GM12878 (cell line): ENCODE measurements at regions not wholly inside any gene's neighbourhood (a gene's known extent, or its start where the extent isn't known, plus 50 kb on each side); places are given as distances from the start of the nearest gene placed in this dataset.

ENCODE experiments used
- CHD2 ChIP-seq: IDR thresholded peaks from 2 replicates; pipeline ENCODE4 v1.6.1; 2011; ENCODE audit warnings: low read depth, low read length, improper control_type of control experiment, borderline replicate concordance
- CTCF ChIP-seq, 3 experiments: IDR thresholded peaks in 2 of 3; conservative IDR thresholded peaks in 1 of 3; 2 replicates each; pipeline ENCODE4 v1.5.1; 2011; ENCODE audit warnings: low read depth in 3 of 3, low read length in 3 of 3, mild to moderate bottlenecking in 3 of 3, control low read depth in 2 of 3, moderate library complexity in 2 of 3, inconsistent platforms in 1 of 3, mixed read lengths in 1 of 3; ENCODE audit not compliant: control insufficient read depth in 2 of 3, insufficient read depth in 1 of 3; ENCODE audit errors: extremely low read depth in 1 of 3
- EZH2 ChIP-seq: IDR thresholded peaks from 2 replicates; pipeline ENCODE4 v1.6.1; 2012; ENCODE audit warnings: low read depth, mild to moderate bottlenecking, control low read depth, inconsistent platforms, low read length, borderline replicate concordance; ENCODE audit not compliant: control insufficient read depth
- PML ChIP-seq: IDR thresholded peaks from 2 replicates; pipeline ENCODE4 v1.6.1; 2012; ENCODE audit warnings: low read length, inconsistent platforms
- POLR2A ChIP-seq: IDR thresholded peaks from 2 replicates; pipeline ENCODE4 v1.6.1; 2011; ENCODE audit warnings: low read depth, mild to moderate bottlenecking, low read length
- RBBP5 ChIP-seq: fragments of 200-600 bp; sonication (generic); conservative IDR thresholded peaks from 2 replicates; pipeline ENCODE4 v1.6.1; 2016

DNA sequence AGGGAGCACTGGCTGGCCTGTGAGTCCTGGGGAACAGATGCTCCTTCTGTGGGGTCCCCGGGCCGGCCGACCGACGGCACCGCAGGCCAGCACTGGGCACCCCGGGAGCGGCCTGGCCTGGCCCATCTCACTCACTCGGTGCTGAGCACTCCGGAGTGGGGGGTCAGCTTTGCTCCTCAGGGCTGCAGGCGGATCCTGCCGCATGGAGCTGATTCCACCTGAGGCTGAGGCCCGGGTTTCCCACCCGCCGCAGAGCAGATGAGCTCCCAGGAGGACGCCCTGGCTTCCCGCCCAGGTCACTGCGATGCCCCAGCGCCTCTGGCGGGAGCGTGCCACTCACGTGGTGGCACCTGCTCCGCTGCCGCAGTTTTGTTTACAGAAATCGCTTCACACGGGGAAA lies 418.6 kb downstream of the GALR1 start:
- TF ChIP-seq PML (no peak), CHD2 (no peak), EZH2 (no peak), POLR2A (no peak), RBBP5 (no peak), CTCF (IDR thresholded peaks at IDR 0.05 in 2 of 3, conservative IDR thresholded peaks at IDR 0.05 in 1 of 3; ENCODE audit: control insufficient read depth in 2 of 3, extremely low read depth in 1 of 3, insufficient read depth in 1 of 3, low read depth in 3 of 3, low read length in 3 of 3) (no peak)
